H1 (cell line): ENCODE measurements at regions not wholly inside any gene's neighbourhood (a gene's known extent, or its start where the extent isn't known, plus 50 kb on each side); places are given as distances from the start of the nearest gene placed in this dataset.

Source experiments
- E2F6 ChIP-seq: IDR thresholded peaks from 2 replicates; pipeline ENCODE4 v1.6.1; 2012; ENCODE audit warnings: inconsistent platforms
- YY1 ChIP-seq: IDR thresholded peaks from 2 replicates; pipeline ENCODE4 v1.6.1; 2011; ENCODE audit warnings: low read depth, mild to moderate bottlenecking, low read length

GRCh38 chr10:4555920-4556319 is 270.1 kb upstream of the AKR1E2 start (continued):
- TF ChIP-seq YY1 (no peak), E2F6 (no peak)
